GF-D8 (cell line): ENCODE measurements at regions not wholly inside any gene's neighbourhood (a gene's known extent, or its start where the extent isn't known, plus 50 kb on each side); places are given as distances from the start of the nearest gene placed in this dataset.

Source experiments
- DNase-seq: peaks from one replicate; lab custom pipeline; 2025; lab: John Stamatoyannopoulos, UW

- DNase-seq: no peak
Measured at GRCh38 chr1:81574408-81574807, 226.3 kb upstream of the ADGRL2 start.

GRCh38 chr1:81573458-81573857, 227.3 kb upstream of the ADGRL2 start:
- no peak for DNase-seq

DNA sequence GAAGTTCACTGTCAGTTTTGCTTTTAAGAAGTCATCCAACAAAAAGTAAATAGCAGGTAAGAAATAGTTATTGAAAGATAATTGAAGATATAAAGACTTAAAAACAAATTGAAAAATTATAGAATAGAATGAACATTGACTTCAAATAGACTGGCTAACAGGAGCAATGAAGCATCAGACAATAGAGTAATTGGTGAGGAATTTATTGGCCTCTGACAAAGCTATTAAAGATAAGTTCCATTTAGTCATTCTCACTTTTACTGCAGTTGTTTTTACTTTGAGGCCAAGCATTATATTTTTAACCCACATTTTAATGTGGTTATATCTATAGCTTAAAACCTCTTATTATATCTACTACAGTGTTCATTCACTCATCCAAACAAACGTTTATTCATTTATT, 228.8 kb upstream of the ADGRL2 start:
- no peak for DNase-seq

GRCh38 chr1:81569761-81570160, 231.0 kb upstream of the ADGRL2 start:
- no peak for DNase-seq

- DNase-seq: no peak
Measured at GRCh38 chr1:81563632-81564031, 237.1 kb upstream of the ADGRL2 start.

DNA sequence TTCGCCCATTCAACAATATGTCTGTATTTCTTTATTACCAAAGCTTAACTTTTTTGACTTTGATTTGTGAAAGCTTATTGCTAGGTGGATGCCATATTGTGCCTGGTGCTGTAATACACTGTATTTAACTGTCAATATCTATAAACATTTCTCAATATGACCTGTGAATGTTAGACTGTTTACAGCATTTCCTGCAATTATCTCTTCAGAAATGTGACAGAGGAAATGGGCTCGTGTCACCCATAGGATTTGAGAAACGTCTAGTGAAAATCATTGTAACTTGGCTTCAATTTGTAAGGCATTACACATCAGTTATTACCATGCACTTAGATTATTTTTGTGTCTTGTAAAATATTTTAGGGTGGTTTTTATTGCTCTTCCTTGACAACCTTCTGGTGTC, 237.8 kb upstream of the ADGRL2 start:
- no peak for DNase-seq

DNA sequence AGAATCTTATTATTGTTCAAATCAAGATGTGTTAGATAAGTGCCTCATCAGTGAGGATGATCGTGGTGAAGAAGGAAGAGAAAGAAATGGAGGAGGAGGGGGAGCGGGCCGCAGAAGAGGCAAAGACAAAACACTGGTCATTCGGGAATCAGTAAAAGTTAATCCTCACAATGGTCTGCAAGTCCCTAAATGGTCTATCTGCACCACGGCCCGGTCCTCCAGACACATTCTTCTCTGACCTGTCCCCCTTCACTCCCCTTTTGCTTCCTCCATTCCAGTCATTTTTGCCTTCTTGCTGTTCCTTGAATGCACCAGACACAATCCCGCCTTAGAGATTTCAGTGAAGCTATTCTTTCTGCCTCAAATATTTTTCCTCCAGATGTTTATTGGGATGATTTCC, 240.1 kb upstream of the ADGRL2 start:
- no peak for DNase-seq

- no peak for DNase-seq
Measured at GRCh38 chr1:81559662-81560350, 240.9 kb upstream of the ADGRL2 start.

GRCh38 chr1:81558291-81559076, 242.2 kb upstream of the ADGRL2 start:
- no peak for DNase-seq

DNA sequence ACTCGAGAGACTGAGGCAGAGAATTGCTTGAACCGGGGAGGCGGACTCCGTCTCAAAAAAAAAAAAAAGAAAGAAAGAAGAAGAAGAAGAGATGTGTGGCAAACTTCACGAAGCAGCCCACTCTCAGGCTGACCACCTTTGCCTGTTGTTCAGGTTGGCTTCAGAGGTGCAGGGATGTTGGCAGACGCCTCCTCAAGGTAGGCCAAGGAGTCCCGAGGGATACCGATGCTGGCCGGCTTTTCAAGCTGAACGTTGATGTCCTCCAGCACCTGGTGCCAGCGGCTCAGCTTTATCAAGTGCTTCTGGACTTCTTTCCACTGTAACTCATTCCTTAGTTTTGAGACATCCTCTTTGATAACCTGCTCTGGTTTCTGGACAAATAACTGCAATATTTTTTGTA, 243.8 kb upstream of the ADGRL2 start:
- no peak for DNase-seq

DNA sequence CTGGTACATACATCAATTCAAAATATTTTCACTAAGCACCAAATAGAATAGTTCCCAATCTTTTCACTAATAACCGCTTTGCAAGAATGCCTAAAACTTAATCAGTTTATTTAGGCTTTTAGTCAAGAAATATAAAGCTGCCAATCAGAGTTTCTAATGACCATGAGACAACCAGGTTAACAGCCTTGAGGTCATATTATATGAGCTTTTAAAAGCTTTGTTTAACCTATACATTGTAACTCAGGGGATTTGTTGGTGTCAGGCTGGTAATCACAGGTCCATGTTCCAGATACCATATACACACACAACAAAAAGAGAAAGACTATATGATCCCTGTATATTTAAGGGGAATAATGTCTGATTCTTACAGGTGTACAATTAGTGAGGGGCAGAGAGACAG, 246.2 kb upstream of the ADGRL2 start:
- DNase-seq: no peak

- DNase-seq: no peak
Measured at GRCh38 chr1:81554108-81554507, 246.6 kb upstream of the ADGRL2 start.

DNA sequence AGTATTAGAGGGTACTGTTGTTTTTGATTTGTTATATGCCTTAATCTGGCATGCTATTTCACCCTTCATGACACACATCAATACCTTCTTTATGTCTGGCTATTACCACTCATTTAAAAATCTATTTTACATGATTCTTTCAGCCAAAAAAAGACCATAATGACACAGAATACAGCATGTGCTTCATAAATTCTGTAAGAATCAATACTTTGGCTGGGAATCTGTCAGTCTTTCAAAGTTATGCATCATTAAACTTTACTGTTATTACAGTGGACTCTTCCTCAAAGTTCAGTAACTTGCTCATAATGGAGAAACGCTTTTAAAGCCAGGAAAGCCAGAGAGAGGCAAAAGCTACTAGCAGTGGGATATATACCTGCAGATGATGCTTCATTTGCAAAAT, 247.2 kb upstream of the ADGRL2 start:
- DNase-seq: no peak

DNA sequence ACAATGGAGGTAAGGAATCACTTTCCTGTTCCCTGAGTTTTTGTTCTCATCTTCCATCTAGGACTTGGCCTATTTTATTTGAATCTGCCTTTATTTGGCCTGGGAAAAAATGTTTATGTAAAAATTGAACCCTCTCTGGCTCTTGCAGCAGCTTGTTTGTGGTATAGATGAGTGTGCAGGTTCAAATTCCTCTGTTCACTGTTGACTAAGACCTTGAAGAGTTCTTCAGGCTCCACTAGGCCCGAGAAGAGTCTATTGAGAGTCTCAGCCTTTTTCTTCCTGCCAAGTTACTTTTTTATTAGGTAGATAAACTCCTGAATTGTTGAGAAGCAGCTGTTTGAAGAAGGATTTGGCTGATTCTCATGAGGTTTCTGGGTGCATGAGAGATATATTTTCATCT, 248.8 kb upstream of the ADGRL2 start:
- no peak for DNase-seq

DNA sequence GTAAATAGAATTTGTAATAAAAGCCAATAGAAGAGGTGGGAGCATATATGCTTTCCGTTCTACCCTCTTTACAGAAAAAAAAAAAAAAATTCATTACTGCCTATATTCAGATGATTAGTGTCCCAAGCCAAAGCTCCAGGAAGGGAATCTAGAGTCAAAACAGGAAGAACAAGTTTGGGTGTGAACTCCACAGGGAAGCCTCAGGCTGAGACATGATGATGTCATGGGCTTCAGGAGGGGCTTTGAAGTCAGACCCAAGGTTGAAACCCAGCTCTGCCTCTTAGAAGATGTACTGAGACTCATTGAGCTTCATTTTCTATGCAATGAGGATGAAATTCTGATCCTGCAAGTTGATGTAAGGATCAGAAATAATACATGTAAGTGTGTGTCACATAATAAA, 250.0 kb upstream of the ADGRL2 start:
- DNase-seq: no peak

GRCh38 chr1:81549588-81550127, 251.1 kb upstream of the ADGRL2 start:
- DNase-seq: no peak

DNA sequence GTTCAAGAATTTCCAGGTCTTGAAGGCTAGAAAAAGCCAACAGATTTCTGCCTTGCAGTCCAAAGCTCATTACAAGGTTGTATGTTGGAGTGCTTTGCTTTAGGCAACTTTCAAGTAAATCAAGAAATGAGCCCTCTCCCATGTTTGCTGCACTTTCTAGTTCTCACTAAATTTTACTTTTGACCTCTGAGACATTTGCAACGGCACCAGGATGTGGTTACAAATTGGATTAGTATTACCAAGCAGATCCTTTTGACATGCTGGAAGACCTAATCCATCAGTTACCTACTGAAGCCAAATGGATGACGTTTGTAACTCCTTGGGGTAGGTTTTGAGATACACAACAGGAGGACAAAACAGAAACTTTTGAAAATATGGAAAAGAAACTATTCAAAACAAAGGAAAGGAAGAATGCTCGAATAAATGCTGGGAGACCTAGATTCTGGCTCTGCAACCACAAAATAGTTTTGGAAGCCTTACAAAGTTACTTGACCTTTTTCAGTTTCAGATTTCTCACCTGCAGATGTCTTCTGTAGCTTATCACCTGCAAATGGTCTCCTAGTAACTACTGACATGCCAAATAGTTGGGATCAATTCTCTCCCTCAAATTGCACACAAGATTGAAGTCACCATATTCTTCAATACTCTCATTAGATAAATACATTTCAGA, 251.7 kb upstream of the ADGRL2 start:
- no peak for DNase-seq

DNA sequence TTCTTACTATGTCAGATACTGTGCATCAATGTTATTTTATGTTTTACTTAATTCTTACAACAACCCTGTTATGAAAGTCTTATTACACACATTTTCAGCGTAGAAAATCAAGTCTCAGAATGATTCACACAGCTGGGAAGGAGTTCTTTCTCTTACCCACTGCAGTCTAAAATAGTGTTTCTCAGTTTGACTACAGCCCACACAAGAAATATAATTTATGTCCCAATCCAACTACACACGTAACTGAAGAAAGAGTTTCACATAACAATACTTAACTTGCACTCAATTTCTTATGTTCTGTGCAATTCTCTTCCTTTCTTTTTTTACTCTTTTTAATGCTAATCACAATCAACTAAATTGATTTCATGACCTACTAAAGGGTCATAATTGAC, 252.8 kb upstream of the ADGRL2 start:
- DNase-seq: no peak

GRCh38 chr1:81547261-81547911, 253.3 kb upstream of the ADGRL2 start:
- DNase-seq: no peak

DNA sequence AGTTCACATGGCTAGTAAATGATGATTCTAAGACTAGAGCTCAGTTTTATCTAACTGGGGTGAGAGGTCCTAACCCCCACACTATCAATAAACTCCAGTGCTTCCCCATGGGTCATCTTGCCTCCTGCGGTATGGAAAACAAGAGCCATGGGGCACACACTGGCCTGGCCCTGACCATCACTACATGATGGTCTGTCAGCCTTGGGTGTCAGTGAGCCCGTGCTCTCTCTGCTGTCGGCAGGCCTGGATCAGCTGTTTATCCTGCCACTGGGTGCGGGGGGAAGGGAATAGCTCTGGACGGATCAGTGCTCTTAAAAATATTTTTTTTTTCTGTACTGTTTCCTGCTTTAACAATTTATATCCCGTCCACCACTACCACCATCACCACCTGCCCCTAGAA, 255.0 kb upstream of the ADGRL2 start:
- DNase-seq: no peak

GRCh38 chr1:81543764-81544163, 257.0 kb upstream of the ADGRL2 start:
- DNase-seq: no peak

- no peak for DNase-seq
Measured at GRCh38 chr1:81542196-81542595, 258.5 kb upstream of the ADGRL2 start.
